Kidney epithelial cell (primary cell): ENCODE measurements at regions not wholly inside any gene's neighbourhood (a gene's known extent, or its start where the extent isn't known, plus 50 kb on each side); places are given as distances from the start of the nearest gene placed in this dataset.

Experiments used
- DNase-seq: peaks from one replicate; pipeline ENCODE4 v3.0.0-alpha.2; 2010; ENCODE audit warnings: low read depth
- H3K27me3 ChIP-seq: 2 replicates; pipeline ENCODE4 v1.6.0; 2011; ENCODE audit warnings: low read length; ENCODE audit not compliant: control insufficient read depth, insufficient read depth
- H3K36me3 ChIP-seq: 2 replicates; pipeline ENCODE4 v1.5.1; 2011; ENCODE audit warnings: low read length; ENCODE audit not compliant: control insufficient read depth, insufficient read depth
- H3K4me3 ChIP-seq: 2 replicates; pipeline ENCODE4 v1.5.1; 2011; ENCODE audit warnings: low read depth, mild to moderate bottlenecking, control low read depth, low read length
- TF ChIP-seq, protein P1 (sequence below): IDR thresholded peaks from 2 replicates; pipeline ENCODE4 v1.5.1; 2011; ENCODE audit warnings: mild to moderate bottlenecking, moderate library complexity, low read length, control low read depth, inconsistent platforms; ENCODE audit not compliant: insufficient read depth, poor library complexity, severe bottlenecking

GRCh38 chr6:74467533-74468215 is 738.2 kb downstream of the COL12A1 start:
- TF ChIP-seq, protein P1, sequence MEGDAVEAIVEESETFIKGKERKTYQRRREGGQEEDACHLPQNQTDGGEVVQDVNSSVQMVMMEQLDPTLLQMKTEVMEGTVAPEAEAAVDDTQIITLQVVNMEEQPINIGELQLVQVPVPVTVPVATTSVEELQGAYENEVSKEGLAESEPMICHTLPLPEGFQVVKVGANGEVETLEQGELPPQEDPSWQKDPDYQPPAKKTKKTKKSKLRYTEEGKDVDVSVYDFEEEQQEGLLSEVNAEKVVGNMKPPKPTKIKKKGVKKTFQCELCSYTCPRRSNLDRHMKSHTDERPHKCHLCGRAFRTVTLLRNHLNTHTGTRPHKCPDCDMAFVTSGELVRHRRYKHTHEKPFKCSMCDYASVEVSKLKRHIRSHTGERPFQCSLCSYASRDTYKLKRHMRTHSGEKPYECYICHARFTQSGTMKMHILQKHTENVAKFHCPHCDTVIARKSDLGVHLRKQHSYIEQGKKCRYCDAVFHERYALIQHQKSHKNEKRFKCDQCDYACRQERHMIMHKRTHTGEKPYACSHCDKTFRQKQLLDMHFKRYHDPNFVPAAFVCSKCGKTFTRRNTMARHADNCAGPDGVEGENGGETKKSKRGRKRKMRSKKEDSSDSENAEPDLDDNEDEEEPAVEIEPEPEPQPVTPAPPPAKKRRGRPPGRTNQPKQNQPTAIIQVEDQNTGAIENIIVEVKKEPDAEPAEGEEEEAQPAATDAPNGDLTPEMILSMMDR = no peak
- H3K36me3 ChIP-seq = no peaks in the 10 kb centered on the region
- no peak overlapping the region for H3K4me3 ChIP-seq
- H3K27me3 ChIP-seq = no peaks in the 10 kb centered on the region
- DNase-seq = no peak

DNA sequence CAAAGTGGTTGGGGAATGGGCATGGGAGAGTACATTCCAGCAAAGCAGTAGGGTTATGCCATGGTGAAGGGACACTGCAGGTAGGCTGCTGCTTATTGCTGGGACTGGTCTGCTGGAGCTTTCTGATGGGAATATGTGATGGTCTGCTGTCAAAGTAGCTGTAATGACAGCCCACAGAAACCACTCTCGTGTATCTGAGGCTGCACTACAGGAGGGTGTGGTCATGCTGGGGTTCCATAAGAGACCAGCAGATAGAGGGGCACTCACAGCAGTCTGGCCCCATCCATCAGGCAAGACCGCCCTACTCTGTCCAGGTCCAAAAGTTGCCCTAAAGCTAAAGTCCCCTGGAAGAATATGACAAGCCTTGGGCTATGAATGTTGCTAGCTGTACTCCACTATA is 739.3 kb downstream of the COL12A1 start:
- Histone ChIP-seq H3K27me3 (no peaks in the 10 kb centered on the region), H3K36me3 (no peaks in the 10 kb centered on the region), H3K4me3 (no peak overlapping the region)
- DNase-seq = no peak
- TF ChIP-seq, protein P1 = no peak

- DNase-seq = no peak
- Histone ChIP-seq H3K27me3 (no peaks in the 10 kb centered on the region), H3K4me3 (no peak overlapping the region), H3K36me3 (no peaks in the 10 kb centered on the region)
- TF ChIP-seq, protein P1 = no peak
Observed at GRCh38 chr6:74459260-74459659, 746.6 kb downstream of the COL12A1 start.

DNA sequence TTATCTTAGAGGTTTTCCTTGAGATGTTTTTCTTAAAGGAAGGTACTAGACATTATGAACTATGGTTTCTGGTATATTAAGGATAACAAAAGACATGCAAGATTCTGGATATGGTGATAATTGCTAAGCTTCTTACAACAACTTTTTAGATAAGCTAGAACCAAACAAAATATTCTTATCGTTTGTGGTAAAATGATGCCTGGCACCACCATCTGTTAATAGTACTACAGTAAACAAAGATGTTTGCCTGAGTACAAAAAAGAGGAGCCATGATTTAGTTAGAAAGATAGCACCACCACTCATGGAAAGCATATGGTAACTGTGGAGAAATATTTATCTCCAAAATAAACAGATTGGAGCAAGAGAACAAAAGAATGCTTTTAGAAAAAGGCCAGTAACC is 747.3 kb downstream of the COL12A1 start:
- DNase-seq = no peak
- Histone ChIP-seq H3K4me3 (no peak overlapping the region), H3K36me3 (no peaks in the 10 kb centered on the region), H3K27me3 (no peaks in the 10 kb centered on the region)
- TF ChIP-seq, protein P1 = no peak

GRCh38 chr6:74455786-74456185 is 750.1 kb downstream of the COL12A1 start:
- TF ChIP-seq, protein P1 = no peak

GRCh38 chr6:74451953-74452352 is 753.9 kb downstream of the COL12A1 start:
- Histone ChIP-seq H3K4me3 (no peak overlapping the region), H3K27me3 (no peaks in the 10 kb centered on the region), H3K36me3 (no peaks in the 10 kb centered on the region)
- no peak for DNase-seq
- TF ChIP-seq, protein P1 = no peak

More at GRCh38 chr6:74455786-74456185, 750.1 kb downstream of the COL12A1 start:
- DNase-seq = no peak
- H3K27me3 ChIP-seq = no peaks in the 10 kb centered on the region
- H3K36me3 ChIP-seq = no peaks in the 10 kb centered on the region
- H3K4me3 ChIP-seq = no peak overlapping the region
